Cardiac muscle cell (in vitro differentiated cells and primary cell): ENCODE measurements at regions not wholly inside any gene's neighbourhood (a gene's known extent, or its start where the extent isn't known, plus 50 kb on each side); places are given as distances from the start of the nearest gene placed in this dataset.

Source experiments
- DNase-seq, 2 donors: peaks; one replicate each; pipeline versions ENCODE4 v3.0.0 to v3.0.0-alpha.2; 2010 to 2017; ENCODE audit warnings: low read depth in 1 of 2, low spot score in 1 of 2
- H3K27ac ChIP-seq: fragments of 200-600 bp; sonication (generic); 2 replicates; pipeline ENCODE4 v1.5.1; 2016
- H3K27me3 ChIP-seq: fragments of 200-600 bp; sonication (generic); 2 replicates; pipeline ENCODE4 v1.6.0; 2016; ENCODE audit warnings: control low read depth
- H3K36me3 ChIP-seq: fragments of 200-600 bp; sonication (generic); 2 replicates; pipeline ENCODE4 v1.5.1; 2016; ENCODE audit warnings: control low read depth
- H3K4me1 ChIP-seq: fragments of 200-600 bp; sonication (generic); 2 replicates; pipeline ENCODE4 v1.8.1; 2017; ENCODE audit warnings: low read depth, mild to moderate bottlenecking, mixed run types
- H3K4me3 ChIP-seq: fragments of 200-600 bp; sonication (generic); 2 replicates; pipeline ENCODE4 v1.5.1; 2016; ENCODE audit warnings: mild to moderate bottlenecking
- H3K9me3 ChIP-seq: fragments of 200-600 bp; sonication (generic); 2 replicates; pipeline ENCODE4 v1.5.1; 2017; ENCODE audit warnings: low read depth, mild to moderate bottlenecking, control low read depth
- CTCF ChIP-seq: IDR thresholded peaks from 2 replicates; pipeline ENCODE4 v1.5.1; 2012; ENCODE audit warnings: low read depth, mild to moderate bottlenecking, low read length

GRCh38 chr9:17894501-17895160, 315.8 kb downstream of the SH3GL2 start:
- no peak for DNase-seq

GRCh38 chr9:17900606-17901005, 321.7 kb downstream of the SH3GL2 start:
- Histone ChIP-seq H3K27ac (no peak overlapping the region), H3K27me3 (peaks cover 64% of the 10 kb centered on the region), H3K36me3 (no peaks in the 10 kb centered on the region), H3K9me3 (no peaks in the 10 kb centered on the region), H3K4me1 (no peaks in the 10 kb centered on the region), H3K4me3 (no peak overlapping the region)
- peak in 1 of 2 donors; percentile 6 for DNase-seq
- no peak for TF ChIP-seq CTCF

More at GRCh38 chr9:17894501-17895160, 315.8 kb downstream of the SH3GL2 start:
- no peaks in the 10 kb centered on the region for H3K36me3 ChIP-seq
- no peak overlapping the region for H3K4me3 ChIP-seq
- H3K4me1 ChIP-seq, result no peaks in the 10 kb centered on the region
- H3K27me3 ChIP-seq, result peaks cover 24% of the 10 kb centered on the region
- no peaks in the 10 kb centered on the region for H3K9me3 ChIP-seq
- H3K27ac ChIP-seq, result no peak overlapping the region
- no peak for TF ChIP-seq CTCF

- Histone ChIP-seq H3K4me1 (peaks cover 8% of the 10 kb centered on the region), H3K36me3 (no peaks in the 10 kb centered on the region), H3K4me3 (no peak overlapping the region), H3K9me3 (no peaks in the 10 kb centered on the region), H3K27me3 (peaks cover 84% of the 10 kb centered on the region), H3K27ac (no peak overlapping the region)
- DNase-seq, result peak in 1 of 2 donors; percentile 6
- TF ChIP-seq CTCF, result no peak
Observed at GRCh38 chr9:17905366-17905765, 326.5 kb downstream of the SH3GL2 start.

GRCh38 chr9:17905781-17906175, 326.9 kb downstream of the SH3GL2 start:
- TF ChIP-seq CTCF, result no peak
- H3K9me3 ChIP-seq, result no peaks in the 10 kb centered on the region
- no peak overlapping the region for H3K27ac ChIP-seq
- H3K4me1 ChIP-seq, result peaks cover 8% of the 10 kb centered on the region
- no peak for DNase-seq
- peak overlapping the region; percentile 38 for H3K4me3 ChIP-seq
- no peaks in the 10 kb centered on the region for H3K36me3 ChIP-seq
- peaks cover 80% of the 10 kb centered on the region for H3K27me3 ChIP-seq

- Histone ChIP-seq H3K27ac (no peak overlapping the region), H3K9me3 (no peaks in the 10 kb centered on the region), H3K4me3 (peak overlapping the region; percentile 38), H3K36me3 (no peaks in the 10 kb centered on the region), H3K27me3 (peaks cover 74% of the 10 kb centered on the region), H3K4me1 (peaks cover 8% of the 10 kb centered on the region)
- no peak for TF ChIP-seq CTCF
- peak; percentile 27 to 35 for DNase-seq
Observed at GRCh38 chr9:17906176-17906840, 327.4 kb downstream of the SH3GL2 start.
